Trophoblast cell (in vitro differentiated cells and primary cell): ENCODE measurements at regions not wholly inside any gene's neighbourhood (a gene's known extent, or its start where the extent isn't known, plus 50 kb on each side); places are given as distances from the start of the nearest gene placed in this dataset.

ENCODE experiments used
- DNase-seq, 2 donors: peaks; one replicate each; pipeline ENCODE4 v3.0.0-alpha.2; 2016
- H2AFZ ChIP-seq: 2 replicates; pipeline ENCODE4 v1.6.1; 2013; ENCODE audit warnings: low read length, moderate library complexity, mild to moderate bottlenecking; ENCODE audit not compliant: insufficient read depth, poor library complexity
- H2AK5ac ChIP-seq: 2 replicates; pipeline ENCODE4 v1.6.1; 2013; ENCODE audit warnings: mild to moderate bottlenecking, low read length
- H2BK120ac ChIP-seq: 2 replicates; pipeline ENCODE4 v1.6.1; 2013; ENCODE audit warnings: low read length, mild to moderate bottlenecking, moderate library complexity; ENCODE audit not compliant: insufficient read depth, poor library complexity
- H2BK12ac ChIP-seq: 2 replicates; pipeline ENCODE4 v1.6.1; 2013; ENCODE audit warnings: mild to moderate bottlenecking, low read length, moderate library complexity
- H2BK5ac ChIP-seq: 2 replicates; pipeline ENCODE4 v1.6.1; 2013; ENCODE audit warnings: low read length, low read depth, moderate library complexity, mild to moderate bottlenecking; ENCODE audit not compliant: poor library complexity
- H3K14ac ChIP-seq: 2 replicates; pipeline ENCODE4 v1.6.1; 2013; ENCODE audit warnings: mild to moderate bottlenecking, low read length
- H3K18ac ChIP-seq: 2 replicates; pipeline ENCODE4 v1.6.1; 2013; ENCODE audit warnings: mild to moderate bottlenecking, low read length
- H3K23ac ChIP-seq: 2 replicates; pipeline ENCODE4 v1.6.1; 2013; ENCODE audit warnings: low read length
- H3K27ac ChIP-seq: 2 replicates; pipeline ENCODE4 v1.5.1; 2013; ENCODE audit warnings: low read depth, mild to moderate bottlenecking, inconsistent platforms, low read length, moderate library complexity
- H3K27me3 ChIP-seq: 2 replicates; pipeline ENCODE4 v1.6.1; 2013; ENCODE audit warnings: inconsistent platforms, mild to moderate bottlenecking, low read length, moderate library complexity; ENCODE audit not compliant: insufficient read depth
- H3K36me3 ChIP-seq, 2 experiments: 1 replicate in 1 of 2; 2 replicates in 1 of 2; pipeline ENCODE4 v1.6.1; 2013; ENCODE audit warnings: low read length in 2 of 2, mild to moderate bottlenecking in 2 of 2, moderate library complexity in 1 of 2; ENCODE audit not compliant: insufficient read depth in 2 of 2, control insufficient read depth in 1 of 2
- H3K4ac ChIP-seq: 2 replicates; pipeline ENCODE4 v1.6.1; 2013; ENCODE audit warnings: low read depth, mild to moderate bottlenecking, low read length, moderate library complexity
- H3K4me1 ChIP-seq, 2 experiments: 1 replicate in 1 of 2; 2 replicates in 1 of 2; pipeline ENCODE4 v1.6.1; 2013; ENCODE audit warnings: low read length in 2 of 2, mild to moderate bottlenecking in 2 of 2, moderate library complexity in 1 of 2; ENCODE audit not compliant: insufficient read depth in 2 of 2, control insufficient read depth in 1 of 2
- H3K4me2 ChIP-seq: 2 replicates; pipeline ENCODE4 v1.6.1; 2013; ENCODE audit warnings: inconsistent platforms, mild to moderate bottlenecking, low read length, moderate library complexity
- H3K4me3 ChIP-seq: 2 replicates; pipeline ENCODE4 v1.5.1; 2013; ENCODE audit warnings: mild to moderate bottlenecking, low read depth, low read length, inconsistent platforms
- H3K79me1 ChIP-seq: one replicate; pipeline ENCODE4 v1.6.1; 2013; ENCODE audit warnings: low read length
- H3K79me2 ChIP-seq: 2 replicates; pipeline ENCODE4 v1.6.1; 2013; ENCODE audit warnings: low read length, mild to moderate bottlenecking; ENCODE audit not compliant: control insufficient read depth, insufficient read depth, poor library complexity
- H3K9ac ChIP-seq: 2 replicates; pipeline ENCODE4 v1.6.1; 2013; ENCODE audit warnings: mild to moderate bottlenecking, low read length
- H3K9me3 ChIP-seq: 2 replicates; pipeline ENCODE4 v1.6.1; 2013; ENCODE audit warnings: low read depth, mild to moderate bottlenecking, control low read depth, inconsistent platforms, low read length; ENCODE audit not compliant: insufficient read depth
- H4K12ac ChIP-seq: 2 replicates; pipeline ENCODE4 v1.6.1; 2013; ENCODE audit warnings: low read depth, mild to moderate bottlenecking, low read length, moderate library complexity
- H4K8ac ChIP-seq: 2 replicates; pipeline ENCODE4 v1.6.1; 2013; ENCODE audit warnings: low read depth, mild to moderate bottlenecking, low read length, moderate library complexity
- H4K91ac ChIP-seq: one replicate; pipeline ENCODE4 v1.6.1; 2013; ENCODE audit warnings: low read depth, mild to moderate bottlenecking, low read length, moderate library complexity
- WGBS: extraction: QIAGEN DNeasy Blood & Tissue Kit; methylation state at CpG from one replicate; pipeline ENCODE4 v1.1.7; 2013; ENCODE audit warnings: missing lambda C conversion rate; ENCODE audit not compliant: insufficient read length, insufficient coverage; ENCODE audit errors: extremely low coverage; 5-methylcytosine and 5-hydroxymethylcytosine counted together

DNA sequence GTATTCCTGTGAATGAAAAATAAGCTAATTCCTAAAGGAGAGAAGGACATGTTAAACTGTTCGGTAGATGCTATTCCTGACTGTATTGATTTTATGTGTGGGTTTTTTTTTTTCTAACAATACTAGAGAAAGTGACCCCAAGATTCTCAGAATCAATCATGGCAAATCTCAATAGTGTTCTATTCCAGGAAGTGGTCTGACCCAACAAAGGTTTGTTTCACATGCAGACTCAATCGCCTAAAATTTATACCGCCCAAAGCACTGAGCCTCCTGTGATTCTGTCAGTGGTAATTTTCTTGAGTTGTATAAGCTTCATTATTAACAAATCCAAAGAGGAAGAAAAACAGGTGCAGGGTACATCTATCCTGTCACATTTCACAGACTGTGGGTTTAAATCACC is 293.7 kb downstream of the SUCLA2 start:
- no peak for DNase-seq
- Histone ChIP-seq H3K14ac (no peak overlapping the region), H4K8ac (no peak overlapping the region), H4K12ac (no peak overlapping the region), H3K4ac (no peak overlapping the region), H3K9ac (no peak overlapping the region), H3K79me2 (no peaks in the 10 kb centered on the region), H2BK5ac (no peak overlapping the region), H3K23ac (no peak overlapping the region), H3K27ac (no peak overlapping the region), H3K4me3 (no peak overlapping the region), H2BK12ac (no peak overlapping the region), H3K18ac (no peak overlapping the region), H2AK5ac (no peak overlapping the region), H3K27me3 (no peaks in the 10 kb centered on the region), H3K79me1 (peaks cover 10% of the 10 kb centered on the region), H2AFZ (no peak overlapping the region), H2BK120ac (no peak overlapping the region), H3K4me2 (no peak overlapping the region), H3K9me3 (peaks cover 2% of the 10 kb centered on the region), H3K4me1 (peaks cover 9 to 15% of the 10 kb centered on the region in 2 experiments), H4K91ac (no peak overlapping the region), H3K36me3 (no peaks in the 10 kb centered on the region)
- no CpG with 5 or more reads among the region's 3 CpGs for WGBS

DNA sequence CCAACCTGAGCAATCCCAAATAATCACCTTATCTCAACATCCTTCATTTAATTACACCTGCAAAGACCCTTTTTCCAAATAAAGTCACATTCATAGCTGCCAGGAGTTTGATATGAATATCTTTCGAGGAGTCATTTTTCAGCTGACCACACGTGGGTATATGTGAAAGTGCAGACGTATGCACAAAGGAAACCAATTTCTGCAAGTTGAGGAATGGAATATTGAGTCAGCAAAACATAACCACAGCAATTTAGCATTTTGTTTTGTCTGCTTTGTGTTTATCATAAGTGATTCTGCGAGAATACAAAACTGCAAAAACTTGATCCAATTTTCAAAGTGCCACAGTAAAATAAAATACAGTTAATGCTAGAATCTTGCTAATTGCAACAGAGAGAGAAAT is 295.9 kb downstream of the SUCLA2 start:
- Histone ChIP-seq H3K4me1 (peaks cover 9 to 15% of the 10 kb centered on the region in 2 experiments), H3K4me2 (no peak overlapping the region), H3K79me2 (no peaks in the 10 kb centered on the region), H4K91ac (no peak overlapping the region), H4K8ac (no peak overlapping the region), H2BK12ac (no peak overlapping the region), H2BK120ac (no peak overlapping the region), H3K18ac (no peak overlapping the region), H4K12ac (no peak overlapping the region), H3K36me3 (no peaks in the 10 kb centered on the region), H3K4me3 (no peak overlapping the region), H3K4ac (no peak overlapping the region), H3K9ac (no peak overlapping the region), H3K9me3 (peaks cover 2% of the 10 kb centered on the region), H2AK5ac (no peak overlapping the region), H3K14ac (no peak overlapping the region), H3K23ac (no peak overlapping the region), H2BK5ac (no peak overlapping the region), H2AFZ (no peak overlapping the region), H3K27ac (no peak overlapping the region), H3K79me1 (peaks cover 8% of the 10 kb centered on the region), H3K27me3 (no peaks in the 10 kb centered on the region)
- WGBS = no CpG with 5 or more reads among the region's 4 CpGs
- DNase-seq = no peak

DNA sequence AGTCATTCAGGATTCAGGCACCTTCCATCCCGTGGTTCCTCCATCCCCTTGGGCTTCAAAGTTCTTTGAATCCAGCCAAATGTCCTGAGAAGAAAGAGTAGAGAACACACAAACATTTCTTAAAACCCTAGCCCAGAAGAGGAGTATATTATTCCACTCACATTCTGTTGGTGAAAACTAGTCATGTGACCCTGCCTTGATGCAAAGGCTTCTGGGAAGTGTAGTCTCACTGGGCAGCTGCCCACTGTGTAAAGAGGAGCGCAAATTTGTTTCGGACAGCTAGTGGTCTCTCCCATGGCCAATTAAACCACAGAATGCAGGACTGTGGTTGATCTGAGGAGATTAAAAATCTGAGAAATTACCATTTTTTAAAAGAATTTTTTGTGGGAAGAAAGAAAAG is 304.4 kb downstream of the SUCLA2 start:
- Histone ChIP-seq H2BK120ac (no peak overlapping the region), H2AK5ac (no peak overlapping the region), H4K12ac (no peak overlapping the region), H3K18ac (no peak overlapping the region), H4K91ac (no peak overlapping the region), H2AFZ (no peak overlapping the region), H3K4me1 (no peaks in the 10 kb centered on the region), H3K14ac (no peak overlapping the region), H3K27me3 (no peaks in the 10 kb centered on the region), H3K9ac (no peak overlapping the region), H3K9me3 (no peaks in the 10 kb centered on the region), H3K4ac (no peak overlapping the region), H3K79me1 (no peaks in the 10 kb centered on the region), H2BK12ac (no peak overlapping the region), H3K36me3 (no peaks in the 10 kb centered on the region), H2BK5ac (no peak overlapping the region), H4K8ac (no peak overlapping the region), H3K23ac (no peak overlapping the region), H3K27ac (no peak overlapping the region), H3K4me2 (no peak overlapping the region), H3K79me2 (no peaks in the 10 kb centered on the region), H3K4me3 (no peak overlapping the region)
- no CpG with 5 or more reads among the region's 3 CpGs for WGBS
- no peak for DNase-seq

DNA sequence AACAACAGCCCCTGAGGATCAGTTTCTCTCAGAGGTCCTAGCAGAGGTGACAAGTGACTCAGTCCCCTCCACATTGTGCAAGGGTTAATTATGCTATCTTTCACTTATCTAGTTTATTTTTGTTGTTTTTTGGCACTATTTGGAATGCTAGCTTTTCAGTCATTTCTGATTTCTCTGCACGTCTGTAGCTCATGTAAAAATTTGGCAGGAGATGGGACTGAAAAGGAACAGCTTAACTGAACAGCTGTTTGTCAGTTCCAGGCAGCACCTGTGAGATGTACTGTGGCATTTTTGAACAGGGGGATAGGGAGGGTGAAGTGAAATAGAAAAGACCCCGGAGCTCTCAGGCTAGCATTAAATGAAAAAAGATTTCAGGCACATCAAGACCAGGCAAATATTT is 313.5 kb downstream of the SUCLA2 start:
- Histone ChIP-seq H4K91ac (no peak overlapping the region), H3K14ac (no peak overlapping the region), H2BK5ac (no peak overlapping the region), H4K8ac (no peak overlapping the region), H3K27ac (no peak overlapping the region), H3K9me3 (no peaks in the 10 kb centered on the region), H3K4ac (no peak overlapping the region), H2BK120ac (no peak overlapping the region), H3K79me1 (no peaks in the 10 kb centered on the region), H3K4me3 (no peak overlapping the region), H2AFZ (no peak overlapping the region), H3K9ac (no peak overlapping the region), H2BK12ac (no peak overlapping the region), H4K12ac (no peak overlapping the region), H3K36me3 (no peaks in the 10 kb centered on the region), H3K23ac (no peak overlapping the region), H3K79me2 (no peaks in the 10 kb centered on the region), H3K18ac (no peak overlapping the region), H2AK5ac (no peak overlapping the region), H3K27me3 (no peaks in the 10 kb centered on the region), H3K4me1 (no peaks in the 10 kb centered on the region), H3K4me2 (no peak overlapping the region)
- WGBS = no CpG with 5 or more reads among the region's 2 CpGs
- DNase-seq = no peak
